ENCODE measurements at regions not wholly inside any gene's neighbourhood (a gene's known extent, or its start where the extent isn't known, plus 50 kb on each side); places are given as distances from the start of the nearest gene placed in this dataset.

DNA sequence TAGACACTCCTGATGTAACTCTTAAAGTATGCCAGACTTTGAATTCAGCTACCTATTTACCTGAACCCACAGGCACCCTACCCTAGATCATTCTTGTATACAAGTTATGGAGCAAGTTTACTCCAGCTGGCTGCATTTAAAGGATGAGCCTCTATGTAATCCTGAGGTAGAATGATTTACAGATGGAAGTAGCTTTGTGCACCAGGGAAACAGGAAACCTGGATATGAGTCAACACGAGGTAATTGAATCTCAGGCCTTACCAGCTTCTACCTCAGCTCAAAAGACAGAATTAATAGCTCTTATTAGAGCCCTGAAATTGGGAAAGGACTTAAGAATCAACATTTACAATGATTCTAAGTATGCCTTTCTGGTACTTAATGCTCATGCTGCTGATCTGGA is 119.8 kb downstream of the AGTR2 start:
- in situ Hi-C loops (cut with HindIII; ENCODE audit: low pct_ligation_motif_present, low sequenced_read_pairs): no loop called here
- Histone ChIP-seq H3K27ac (no peak overlapping the region), H3K27me3 (replicated peaks) (no peaks in the 10 kb centered on the region), H3K36me3 (replicated peaks) (no peaks in the 10 kb centered on the region), H3K4me3 (ENCODE audit: low read depth, low read length) (no peak overlapping the region)
- TF ChIP-seq, protein P1, sequence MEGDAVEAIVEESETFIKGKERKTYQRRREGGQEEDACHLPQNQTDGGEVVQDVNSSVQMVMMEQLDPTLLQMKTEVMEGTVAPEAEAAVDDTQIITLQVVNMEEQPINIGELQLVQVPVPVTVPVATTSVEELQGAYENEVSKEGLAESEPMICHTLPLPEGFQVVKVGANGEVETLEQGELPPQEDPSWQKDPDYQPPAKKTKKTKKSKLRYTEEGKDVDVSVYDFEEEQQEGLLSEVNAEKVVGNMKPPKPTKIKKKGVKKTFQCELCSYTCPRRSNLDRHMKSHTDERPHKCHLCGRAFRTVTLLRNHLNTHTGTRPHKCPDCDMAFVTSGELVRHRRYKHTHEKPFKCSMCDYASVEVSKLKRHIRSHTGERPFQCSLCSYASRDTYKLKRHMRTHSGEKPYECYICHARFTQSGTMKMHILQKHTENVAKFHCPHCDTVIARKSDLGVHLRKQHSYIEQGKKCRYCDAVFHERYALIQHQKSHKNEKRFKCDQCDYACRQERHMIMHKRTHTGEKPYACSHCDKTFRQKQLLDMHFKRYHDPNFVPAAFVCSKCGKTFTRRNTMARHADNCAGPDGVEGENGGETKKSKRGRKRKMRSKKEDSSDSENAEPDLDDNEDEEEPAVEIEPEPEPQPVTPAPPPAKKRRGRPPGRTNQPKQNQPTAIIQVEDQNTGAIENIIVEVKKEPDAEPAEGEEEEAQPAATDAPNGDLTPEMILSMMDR (IDR thresholded peaks at IDR 0.05; ENCODE audit: low read depth, low read length, missing control alignments): no peak
- DNase-seq: no peak

DNA sequence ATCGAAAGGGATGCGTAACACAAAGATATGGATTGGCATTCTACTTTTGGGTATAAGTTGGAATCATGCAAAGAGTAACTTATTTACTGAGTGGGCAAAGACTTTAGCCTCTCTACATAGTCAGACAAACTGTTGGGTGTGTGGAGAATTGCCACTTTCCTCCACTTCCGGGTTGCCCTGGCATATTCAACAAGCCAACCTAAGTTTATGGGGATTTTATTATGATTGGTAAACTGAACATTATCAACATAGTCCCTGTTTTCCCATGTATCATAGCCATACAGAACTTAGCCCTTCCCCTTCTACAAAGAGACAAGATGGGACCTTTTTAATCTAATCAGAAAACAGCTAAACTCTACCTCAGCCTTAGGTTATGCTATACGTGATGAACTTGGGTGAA is 121.6 kb downstream of the AGTR2 start:
- no peaks in the 10 kb centered on the region for H3K27me3 ChIP-seq (replicated peaks)
- no peak overlapping the region for H3K4me3 ChIP-seq (ENCODE audit: low read depth, low read length)
- DNase-seq: no peak
- H3K36me3 ChIP-seq (replicated peaks): no peaks in the 10 kb centered on the region
- TF ChIP-seq, protein P1 (IDR thresholded peaks at IDR 0.05; ENCODE audit: low read depth, low read length, missing control alignments): no peak
- H3K27ac ChIP-seq: no peak overlapping the region
- in situ Hi-C loops (cut with HindIII; ENCODE audit: low pct_ligation_motif_present, low sequenced_read_pairs): no loop called here

DNA sequence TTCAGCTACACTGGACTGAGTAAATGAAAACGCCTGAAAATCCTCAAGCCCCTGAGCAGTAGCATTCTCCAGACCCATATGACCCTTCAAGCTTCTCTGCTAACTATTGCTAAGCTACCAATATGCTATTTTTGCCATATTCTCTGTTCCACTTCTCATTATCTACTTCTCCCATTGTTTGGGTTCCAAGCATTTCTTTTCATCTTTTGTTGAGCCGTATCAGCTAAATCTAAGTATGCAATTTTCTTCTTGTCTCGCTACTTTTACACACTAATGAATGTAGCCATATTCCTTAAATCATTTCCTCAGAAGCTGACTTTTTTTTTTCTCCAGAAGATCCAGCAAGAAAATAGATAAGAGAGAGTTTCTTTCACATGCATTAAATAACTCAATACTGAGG is 128.4 kb downstream of the AGTR2 start:
- no peaks in the 10 kb centered on the region for H3K27me3 ChIP-seq (replicated peaks)
- in situ Hi-C loops (cut with HindIII; ENCODE audit: low pct_ligation_motif_present, low sequenced_read_pairs): no loop called here
- no peak overlapping the region for H3K27ac ChIP-seq
- H3K4me3 ChIP-seq (ENCODE audit: low read depth, low read length): no peak overlapping the region
- no peaks in the 10 kb centered on the region for H3K36me3 ChIP-seq (replicated peaks)
- no peak for DNase-seq
- TF ChIP-seq, protein P1 (IDR thresholded peaks at IDR 0.05; ENCODE audit: low read depth, low read length, missing control alignments): no peak

DNA sequence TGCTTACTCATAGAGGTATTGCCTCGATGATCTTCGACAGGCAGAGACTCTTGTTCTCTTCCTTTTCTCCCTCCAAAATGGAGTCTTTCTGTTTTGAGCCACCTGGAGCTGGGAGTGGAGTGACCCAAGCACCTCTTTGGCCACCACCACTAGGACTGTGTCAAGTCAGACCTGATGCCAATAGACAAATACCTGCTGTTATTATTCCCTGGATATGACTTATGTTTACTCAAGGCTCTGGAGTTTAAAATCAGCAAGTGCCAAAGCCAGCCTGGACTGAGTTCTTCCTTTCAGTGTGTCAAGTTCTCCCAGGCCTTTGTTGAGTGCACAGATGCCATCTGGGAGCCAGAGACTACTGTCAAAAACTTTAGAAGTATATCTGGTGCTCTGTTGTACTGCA is 130.2 kb upstream of the SLC6A14 start:
- Histone ChIP-seq H3K27me3 (replicated peaks) (no peaks in the 10 kb centered on the region), H3K4me3 (ENCODE audit: low read depth, low read length) (no peak overlapping the region), H3K36me3 (replicated peaks) (no peaks in the 10 kb centered on the region), H3K27ac (no peak overlapping the region)
- in situ Hi-C loops (cut with HindIII; ENCODE audit: low pct_ligation_motif_present, low sequenced_read_pairs): no loop called here
- no peak for DNase-seq
- TF ChIP-seq, protein P1 (IDR thresholded peaks at IDR 0.05; ENCODE audit: low read depth, low read length, missing control alignments): no peak

DNA sequence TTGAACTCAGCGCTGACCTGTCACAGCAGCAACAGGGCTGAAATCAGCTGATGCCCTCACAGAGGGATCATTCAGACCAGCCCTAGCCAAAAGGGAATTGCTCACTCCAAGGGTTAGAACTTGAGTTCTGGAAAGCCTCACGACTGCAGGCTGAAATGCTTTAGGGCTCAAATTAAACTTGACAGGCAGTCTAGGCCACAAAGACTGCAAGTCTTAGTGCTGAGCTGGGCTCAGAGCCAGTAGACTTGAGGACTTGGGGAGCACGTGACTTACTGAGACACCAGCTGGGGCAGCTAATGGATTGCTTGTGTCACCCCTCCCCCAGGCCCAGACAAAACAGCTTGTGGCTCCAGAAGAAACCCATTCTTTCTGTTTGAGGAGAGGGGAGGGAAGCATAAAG is 119.0 kb upstream of the SLC6A14 start:
- Histone ChIP-seq H3K27me3 (replicated peaks) (no peaks in the 10 kb centered on the region), H3K27ac (no peak overlapping the region), H3K4me3 (ENCODE audit: low read depth, low read length) (no peak overlapping the region), H3K36me3 (replicated peaks) (no peaks in the 10 kb centered on the region)
- TF ChIP-seq, protein P1 (IDR thresholded peaks at IDR 0.05; ENCODE audit: low read depth, low read length, missing control alignments): no peak
- peak; percentile 27 for DNase-seq
- in situ Hi-C loops (cut with HindIII; ENCODE audit: low pct_ligation_motif_present, low sequenced_read_pairs): no loop called here

DNA sequence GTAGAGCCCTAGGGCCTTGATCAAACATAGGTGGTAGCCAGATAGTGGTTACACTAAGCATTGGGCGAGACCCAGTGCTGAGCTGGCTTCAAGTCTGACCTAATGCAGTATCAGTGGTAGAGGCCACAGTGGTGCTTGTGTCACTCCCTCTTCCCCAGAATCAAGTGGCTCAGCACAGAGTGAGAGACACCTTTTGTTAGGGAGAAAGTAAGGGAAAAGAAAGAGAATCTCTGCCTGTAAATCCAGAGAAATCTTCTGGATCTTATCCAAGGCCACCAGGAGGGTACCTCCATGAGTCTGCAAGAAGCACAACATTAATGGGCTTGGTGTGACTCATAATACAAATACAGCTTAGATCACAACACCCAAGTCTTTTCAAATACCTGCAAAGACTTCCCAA is 117.7 kb upstream of the SLC6A14 start:
- in situ Hi-C loops (cut with HindIII; ENCODE audit: low pct_ligation_motif_present, low sequenced_read_pairs): no loop called here
- Histone ChIP-seq H3K36me3 (replicated peaks) (no peaks in the 10 kb centered on the region), H3K27me3 (replicated peaks) (no peaks in the 10 kb centered on the region), H3K27ac (no peak overlapping the region), H3K4me3 (ENCODE audit: low read depth, low read length) (no peak overlapping the region)
- TF ChIP-seq, protein P1 (IDR thresholded peaks at IDR 0.05; ENCODE audit: low read depth, low read length, missing control alignments): no peak
- peak; percentile 7 for DNase-seq

Data from brain microvascular endothelial cell (primary cell).